ENCODE measurements at regions not wholly inside any gene's neighbourhood (a gene's known extent, or its start where the extent isn't known, plus 50 kb on each side); places are given as distances from the start of the nearest gene placed in this dataset.

GRCh38 chr1:67594764-67595163 is 90.2 kb upstream of the GADD45A start (continued):
- TF ChIP-seq PRDM15 (CRISPR knock-in tag; IDR thresholded peaks at IDR 0.05) (no peak), NR3C1 (CRISPR knock-in tag; conservative IDR thresholded peaks at IDR 0.05; ENCODE audit: low read depth) (no peak), ARID4B (CRISPR knock-in tag; IDR thresholded peaks at IDR 0.05; ENCODE audit: borderline replicate concordance) (no peak), TP53 (CRISPR knock-in tag; IDR thresholded peaks at IDR 0.05) (no peak), STAT6 (CRISPR knock-in tag; conservative IDR thresholded peaks at IDR 0.05; ENCODE audit: low read depth) (no peak), ZNF317 (CRISPR knock-in tag; IDR thresholded peaks at IDR 0.05; ENCODE audit: borderline replicate concordance, low read depth) (no peak), IRF2 (CRISPR knock-in tag; IDR thresholded peaks at IDR 0.05; ENCODE audit: borderline replicate concordance, low read depth) (no peak)

DNA sequence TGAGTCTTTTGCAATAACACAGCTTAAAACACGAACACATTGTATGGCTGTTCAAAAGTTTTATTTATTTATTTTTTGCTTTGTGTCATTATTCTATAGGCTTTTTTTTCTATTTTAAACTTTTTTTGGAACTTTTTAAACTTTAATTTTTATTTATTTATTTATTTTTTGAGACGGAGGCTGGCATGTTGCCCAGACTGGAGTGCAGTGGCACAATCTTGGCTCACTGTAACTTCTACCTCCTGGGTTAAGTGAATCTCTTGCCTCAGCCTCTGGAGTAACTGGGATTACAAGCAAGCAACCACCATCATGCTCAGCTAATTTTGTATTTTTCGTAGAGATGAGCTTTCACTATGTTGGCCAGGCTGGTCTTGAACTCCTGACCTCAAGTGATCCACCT is 88.3 kb upstream of the GADD45A start:
- Mint-ChIP-seq H3K9me3 (peaks cover 5% of the 10 kb centered on the region), H3K27me3 (ENCODE audit: low read depth) (no peaks in the 10 kb centered on the region), H3K27ac (no peak overlapping the region), H3K36me3 (peaks cover 2% of the 10 kb centered on the region; the same call in 1 of the 2 replicates), H3K4me3 (no peak overlapping the region), H3K4me1 (peaks cover 9% of the 10 kb centered on the region)
- ChIA-PET POLR2A (no interaction called here), CTCF (no interaction called here)
- DNase-seq (ENCODE audit: low spot score) (no peak), ATAC-seq (no peak)
- TF ChIP-seq STAT6 (CRISPR knock-in tag; conservative IDR thresholded peaks at IDR 0.05; ENCODE audit: low read depth) (no peak), GTF2I (CRISPR knock-in tag; conservative IDR thresholded peaks at IDR 0.05) (no peak), ELF4 (CRISPR knock-in tag; IDR thresholded peaks at IDR 0.05; ENCODE audit: low read depth) (no peak), HMGXB4 (CRISPR knock-in tag; IDR thresholded peaks at IDR 0.05) (no peak), IRF2 (CRISPR knock-in tag; IDR thresholded peaks at IDR 0.05; ENCODE audit: borderline replicate concordance, low read depth) (no peak), ZNF512 (CRISPR knock-in tag; IDR thresholded peaks at IDR 0.05; ENCODE audit: borderline replicate concordance) (no peak), ZNF416 (CRISPR knock-in tag; IDR thresholded peaks at IDR 0.05) (no peak), NFATC4 (CRISPR knock-in tag; IDR thresholded peaks at IDR 0.05) (no peak), ZNF121 (CRISPR knock-in tag; IDR thresholded peaks at IDR 0.05) (no peak)
- TF ChIP-seq, protein P1, sequence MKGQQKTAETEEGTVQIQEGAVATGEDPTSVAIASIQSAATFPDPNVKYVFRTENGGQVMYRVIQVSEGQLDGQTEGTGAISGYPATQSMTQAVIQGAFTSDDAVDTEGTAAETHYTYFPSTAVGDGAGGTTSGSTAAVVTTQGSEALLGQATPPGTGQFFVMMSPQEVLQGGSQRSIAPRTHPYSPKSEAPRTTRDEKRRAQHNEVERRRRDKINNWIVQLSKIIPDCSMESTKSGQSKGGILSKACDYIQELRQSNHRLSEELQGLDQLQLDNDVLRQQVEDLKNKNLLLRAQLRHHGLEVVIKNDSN (CRISPR knock-in tag; IDR thresholded peaks at IDR 0.05): no peak
